ENCODE measurements at regions not wholly inside any gene's neighbourhood (a gene's known extent, or its start where the extent isn't known, plus 50 kb on each side); places are given as distances from the start of the nearest gene placed in this dataset.

DNA sequence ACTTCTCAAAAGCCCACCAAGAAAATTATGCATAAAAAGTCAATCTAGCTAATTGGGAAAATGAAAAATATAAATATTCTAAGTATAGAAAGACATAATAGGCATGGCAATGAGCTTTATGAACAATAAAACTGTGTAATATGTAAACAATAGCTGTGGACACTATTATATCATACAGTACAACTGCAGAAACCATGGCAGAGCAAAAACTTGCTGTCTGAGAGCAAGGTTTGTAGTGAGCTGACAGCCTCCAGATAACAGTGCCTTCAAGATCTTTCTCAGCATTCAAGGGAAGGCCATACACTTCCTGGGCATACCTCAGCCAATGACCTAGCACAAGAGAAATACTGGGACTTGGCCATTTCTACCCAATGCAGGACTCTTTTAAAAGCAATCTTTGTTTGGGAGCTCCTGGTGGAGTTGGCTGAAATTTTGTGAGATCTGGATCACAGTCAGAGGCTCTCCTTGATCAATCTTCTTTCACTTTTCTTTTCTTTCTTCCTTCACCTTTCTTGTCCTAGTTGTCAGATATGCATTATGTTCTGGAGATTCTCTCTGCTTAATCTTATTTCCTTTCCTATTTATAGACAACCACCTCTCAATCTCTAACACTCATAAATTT lies 427.2 kb upstream of the UBE2E3 start:
- intact Hi-C loops (cut with micrococcal nuclease; ENCODE audit: unreplicated experiment) (no loop called here), in situ Hi-C loops (cut with HindIII; ENCODE audit: low pct_unique_long_range_greater_than_20kb, low sequenced_read_pairs) (no loop called here)
- Histone ChIP-seq H3K27me3 (ENCODE audit: control insufficient read depth, insufficient read depth, low read length) (no peaks in the 10 kb centered on the region), H3K27ac (ENCODE audit: low read length) (no peak overlapping the region), H3K4me3 (ENCODE audit: low read depth in 2 of 2, low read length in 2 of 2) (no peak overlapping the region), H3K4me1 (ENCODE audit: control insufficient read depth, insufficient read depth, low read length) (no peaks in the 10 kb centered on the region), H3K36me3 (ENCODE audit: control insufficient read depth, insufficient read depth, low read length) (no peaks in the 10 kb centered on the region), H3K9me3 (ENCODE audit: control insufficient read depth, insufficient read depth, low read depth, low read length) (no peaks in the 10 kb centered on the region)
- POLR2A ChIA-PET, result no interaction called here
- no peak for DNase-seq (ENCODE audit: low read depth, low spot score)
- no TSS peak for BruUV-seq (replicated peaks)
- ATAC-seq, result no peak
- TF ChIP-seq TCF7L2 (IDR thresholded peaks at IDR 0.05; ENCODE audit: low read depth, low read length) (no peak), REST (IDR thresholded peaks at IDR 0.05; ENCODE audit: insufficient read depth in 1 of 2, low read depth in 2 of 2, low read length in 1 of 2) (no peak), SIN3A (IDR thresholded peaks at IDR 0.05; ENCODE audit: borderline replicate concordance, insufficient read depth, low read depth, low read length) (no peak), POLR2AphosphoS5 (IDR thresholded peaks at IDR 0.05; ENCODE audit: low read depth, low read length) (no peak)
- TF ChIP-seq, protein P1, sequence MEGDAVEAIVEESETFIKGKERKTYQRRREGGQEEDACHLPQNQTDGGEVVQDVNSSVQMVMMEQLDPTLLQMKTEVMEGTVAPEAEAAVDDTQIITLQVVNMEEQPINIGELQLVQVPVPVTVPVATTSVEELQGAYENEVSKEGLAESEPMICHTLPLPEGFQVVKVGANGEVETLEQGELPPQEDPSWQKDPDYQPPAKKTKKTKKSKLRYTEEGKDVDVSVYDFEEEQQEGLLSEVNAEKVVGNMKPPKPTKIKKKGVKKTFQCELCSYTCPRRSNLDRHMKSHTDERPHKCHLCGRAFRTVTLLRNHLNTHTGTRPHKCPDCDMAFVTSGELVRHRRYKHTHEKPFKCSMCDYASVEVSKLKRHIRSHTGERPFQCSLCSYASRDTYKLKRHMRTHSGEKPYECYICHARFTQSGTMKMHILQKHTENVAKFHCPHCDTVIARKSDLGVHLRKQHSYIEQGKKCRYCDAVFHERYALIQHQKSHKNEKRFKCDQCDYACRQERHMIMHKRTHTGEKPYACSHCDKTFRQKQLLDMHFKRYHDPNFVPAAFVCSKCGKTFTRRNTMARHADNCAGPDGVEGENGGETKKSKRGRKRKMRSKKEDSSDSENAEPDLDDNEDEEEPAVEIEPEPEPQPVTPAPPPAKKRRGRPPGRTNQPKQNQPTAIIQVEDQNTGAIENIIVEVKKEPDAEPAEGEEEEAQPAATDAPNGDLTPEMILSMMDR (IDR thresholded peaks at IDR 0.05), result no peak
- CTCF ChIA-PET, result no interaction called here

DNA sequence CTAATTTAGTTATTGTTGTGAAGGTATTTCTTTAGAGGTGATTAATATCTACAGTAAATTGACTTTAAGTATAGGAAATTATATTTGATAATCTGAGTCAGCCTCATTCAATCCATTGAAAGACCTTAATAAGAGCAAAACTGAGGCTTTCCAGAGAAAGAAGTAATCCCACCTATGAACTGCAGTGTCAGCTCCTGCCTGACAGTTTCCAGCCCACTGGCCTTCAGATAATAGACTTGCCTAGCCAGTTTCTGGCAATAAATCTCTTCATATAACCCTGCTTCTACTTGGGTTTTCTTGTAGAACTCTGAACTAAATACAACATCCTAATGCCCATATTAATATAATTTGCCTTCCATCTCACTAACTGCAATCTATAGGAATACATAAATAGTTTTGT lies 437.9 kb upstream of the UBE2E3 start:
- POLR2A ChIA-PET, result no interaction called here
- H3K4me3 ChIP-seq (ENCODE audit: low read depth in 2 of 2, low read length in 2 of 2), result no peak overlapping the region
- intact Hi-C loops (cut with micrococcal nuclease; ENCODE audit: unreplicated experiment) (no loop called here), in situ Hi-C loops (cut with HindIII; ENCODE audit: low pct_unique_long_range_greater_than_20kb, low sequenced_read_pairs) (no loop called here)
- H3K9me3 ChIP-seq (ENCODE audit: control insufficient read depth, insufficient read depth, low read depth, low read length), result no peaks in the 10 kb centered on the region; the same call in 1 of the 2 replicates
- CTCF ChIA-PET, result no interaction called here
- no peaks in the 10 kb centered on the region for H3K27me3 ChIP-seq (ENCODE audit: control insufficient read depth, insufficient read depth, low read length)
- no peak for ATAC-seq
- DNase-seq (ENCODE audit: low read depth, low spot score), result no peak
- no TSS peak for BruUV-seq (replicated peaks)
- no peaks in the 10 kb centered on the region for H3K36me3 ChIP-seq (ENCODE audit: control insufficient read depth, insufficient read depth, low read length)
- no peak for TF ChIP-seq TCF7L2 (IDR thresholded peaks at IDR 0.05; ENCODE audit: low read depth, low read length)
- no peak for TF ChIP-seq SIN3A (IDR thresholded peaks at IDR 0.05; ENCODE audit: borderline replicate concordance, insufficient read depth, low read depth, low read length)
- TF ChIP-seq, protein P1 (IDR thresholded peaks at IDR 0.05), result no peak
- TF ChIP-seq REST (IDR thresholded peaks at IDR 0.05; ENCODE audit: insufficient read depth in 1 of 2, low read depth in 2 of 2, low read length in 1 of 2), result no peak
- no peak for TF ChIP-seq POLR2AphosphoS5 (IDR thresholded peaks at IDR 0.05; ENCODE audit: low read depth, low read length)
- no peak overlapping the region for H3K27ac ChIP-seq (ENCODE audit: low read length)
- H3K4me1 ChIP-seq (ENCODE audit: control insufficient read depth, insufficient read depth, low read length), result no peaks in the 10 kb centered on the region
